SK-N-SH (cell line): ENCODE measurements at regions not wholly inside any gene's neighbourhood (a gene's known extent, or its start where the extent isn't known, plus 50 kb on each side); places are given as distances from the start of the nearest gene placed in this dataset.

Experiments used
- EZH2phosphoT487 ChIP-seq: fragments of 200-600 bp; sonication (generic); IDR thresholded peaks from 2 replicates; pipeline ENCODE4 v1.6.1; 2017; ENCODE audit warnings: low read depth, mixed run types, mild to moderate bottlenecking, antibody characterized with exemption, moderate library complexity, borderline replicate concordance
- GATA2 ChIP-seq: sonication (generic); formaldehyde crosslinking; IDR thresholded peaks from 2 replicates; pipeline ENCODE4 v1.5.0; 2020; ENCODE audit warnings: mild to moderate bottlenecking, missing genetic modification reagents
- NRF1 ChIP-seq: IDR thresholded peaks from 2 replicates; pipeline ENCODE4 v1.6.1; 2012; ENCODE audit warnings: low read depth, mild to moderate bottlenecking, low read length
- POLR2AphosphoS5 ChIP-seq: IDR thresholded peaks from 2 replicates; pipeline ENCODE4 v1.6.1; 2012; ENCODE audit warnings: low read depth, low read length
- RAD21 ChIP-seq: IDR thresholded peaks from 2 replicates; pipeline ENCODE4 v1.6.1; 2012; ENCODE audit warnings: mild to moderate bottlenecking, low read length
- SIN3A ChIP-seq: IDR thresholded peaks from 2 replicates; pipeline ENCODE4 v1.6.1; 2012; ENCODE audit warnings: low read depth, mild to moderate bottlenecking, low read length, moderate library complexity, borderline replicate concordance
- TF ChIP-seq, protein P1 (sequence below): IDR thresholded peaks from 2 replicates; pipeline ENCODE4 v1.4.0; 2012; ENCODE audit warnings: low read depth, borderline replicate concordance
- TF ChIP-seq, protein P2 (sequence below): fragments of 200-600 bp; sonication (generic); IDR thresholded peaks from 2 replicates; pipeline ENCODE4 v1.6.1; 2017; ENCODE audit warnings: antibody characterized with exemption, mild to moderate bottlenecking, moderate library complexity
- TF ChIP-seq, protein P3 (sequence below): IDR thresholded peaks from 2 replicates; pipeline ENCODE4 v1.4.0; 2012; ENCODE audit warnings: low read depth, borderline replicate concordance

DNA sequence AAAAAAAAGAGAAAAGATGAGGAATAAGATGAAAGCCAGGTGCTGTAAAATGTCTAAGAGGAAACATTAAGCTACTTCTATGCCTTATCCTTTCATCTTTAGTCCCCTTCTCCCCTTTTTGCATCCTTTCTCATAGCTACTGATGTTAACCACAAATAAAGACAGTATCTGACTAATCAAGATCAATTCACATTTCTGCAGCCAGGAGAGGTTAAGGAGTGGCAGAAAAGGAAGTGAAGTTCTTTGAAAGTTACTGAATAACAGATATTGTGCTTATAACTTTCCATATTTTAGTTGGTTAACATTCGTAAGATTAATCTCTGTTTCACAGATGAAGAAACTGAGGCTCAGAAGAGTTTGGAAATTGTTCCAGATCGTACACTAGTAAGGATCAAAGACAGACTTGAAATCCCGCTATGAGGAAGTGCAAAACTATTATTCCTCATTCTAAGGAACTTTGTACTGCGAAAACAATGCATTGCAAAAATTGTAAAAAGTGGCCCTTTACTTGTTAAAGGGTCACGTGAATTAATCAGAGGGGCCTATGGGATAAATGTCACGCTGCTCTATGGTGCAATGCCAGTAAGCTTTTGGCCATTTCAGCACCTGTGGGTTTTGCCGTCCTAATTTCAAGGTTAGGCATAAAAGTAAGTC lies 117.7 kb upstream of the GRM7 start:
- TF ChIP-seq EZH2phosphoT487 (no peak), SIN3A (no peak), POLR2AphosphoS5 (no peak), GATA2 (CRISPR knock-in tag) (no peak), NRF1 (no peak), RAD21 (no peak)
- TF ChIP-seq, protein P1, sequence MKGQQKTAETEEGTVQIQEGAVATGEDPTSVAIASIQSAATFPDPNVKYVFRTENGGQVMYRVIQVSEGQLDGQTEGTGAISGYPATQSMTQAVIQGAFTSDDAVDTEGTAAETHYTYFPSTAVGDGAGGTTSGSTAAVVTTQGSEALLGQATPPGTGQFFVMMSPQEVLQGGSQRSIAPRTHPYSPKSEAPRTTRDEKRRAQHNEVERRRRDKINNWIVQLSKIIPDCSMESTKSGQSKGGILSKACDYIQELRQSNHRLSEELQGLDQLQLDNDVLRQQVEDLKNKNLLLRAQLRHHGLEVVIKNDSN: no peak
- TF ChIP-seq, protein P2, sequence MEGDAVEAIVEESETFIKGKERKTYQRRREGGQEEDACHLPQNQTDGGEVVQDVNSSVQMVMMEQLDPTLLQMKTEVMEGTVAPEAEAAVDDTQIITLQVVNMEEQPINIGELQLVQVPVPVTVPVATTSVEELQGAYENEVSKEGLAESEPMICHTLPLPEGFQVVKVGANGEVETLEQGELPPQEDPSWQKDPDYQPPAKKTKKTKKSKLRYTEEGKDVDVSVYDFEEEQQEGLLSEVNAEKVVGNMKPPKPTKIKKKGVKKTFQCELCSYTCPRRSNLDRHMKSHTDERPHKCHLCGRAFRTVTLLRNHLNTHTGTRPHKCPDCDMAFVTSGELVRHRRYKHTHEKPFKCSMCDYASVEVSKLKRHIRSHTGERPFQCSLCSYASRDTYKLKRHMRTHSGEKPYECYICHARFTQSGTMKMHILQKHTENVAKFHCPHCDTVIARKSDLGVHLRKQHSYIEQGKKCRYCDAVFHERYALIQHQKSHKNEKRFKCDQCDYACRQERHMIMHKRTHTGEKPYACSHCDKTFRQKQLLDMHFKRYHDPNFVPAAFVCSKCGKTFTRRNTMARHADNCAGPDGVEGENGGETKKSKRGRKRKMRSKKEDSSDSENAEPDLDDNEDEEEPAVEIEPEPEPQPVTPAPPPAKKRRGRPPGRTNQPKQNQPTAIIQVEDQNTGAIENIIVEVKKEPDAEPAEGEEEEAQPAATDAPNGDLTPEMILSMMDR: no peak
- TF ChIP-seq, protein P3, sequence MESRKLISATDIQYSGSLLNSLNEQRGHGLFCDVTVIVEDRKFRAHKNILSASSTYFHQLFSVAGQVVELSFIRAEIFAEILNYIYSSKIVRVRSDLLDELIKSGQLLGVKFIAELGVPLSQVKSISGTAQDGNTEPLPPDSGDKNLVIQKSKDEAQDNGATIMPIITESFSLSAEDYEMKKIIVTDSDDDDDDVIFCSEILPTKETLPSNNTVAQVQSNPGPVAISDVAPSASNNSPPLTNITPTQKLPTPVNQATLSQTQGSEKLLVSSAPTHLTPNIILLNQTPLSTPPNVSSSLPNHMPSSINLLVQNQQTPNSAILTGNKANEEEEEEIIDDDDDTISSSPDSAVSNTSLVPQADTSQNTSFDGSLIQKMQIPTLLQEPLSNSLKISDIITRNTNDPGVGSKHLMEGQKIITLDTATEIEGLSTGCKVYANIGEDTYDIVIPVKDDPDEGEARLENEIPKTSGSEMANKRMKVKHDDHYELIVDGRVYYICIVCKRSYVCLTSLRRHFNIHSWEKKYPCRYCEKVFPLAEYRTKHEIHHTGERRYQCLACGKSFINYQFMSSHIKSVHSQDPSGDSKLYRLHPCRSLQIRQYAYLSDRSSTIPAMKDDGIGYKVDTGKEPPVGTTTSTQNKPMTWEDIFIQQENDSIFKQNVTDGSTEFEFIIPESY: no peak
